ENCODE measurements at regions not wholly inside any gene's neighbourhood (a gene's known extent, or its start where the extent isn't known, plus 50 kb on each side); places are given as distances from the start of the nearest gene placed in this dataset.

GRCh38 chr2:35255826-35256225, 1099.8 kb upstream of the CRIM1 start:
- no peak for TF ChIP-seq TAF1 (IDR thresholded peaks at IDR 0.05; ENCODE audit: borderline replicate concordance, low read depth, low read length)
- TF ChIP-seq POLR2A (IDR thresholded peaks at IDR 0.05; ENCODE audit: low read depth, low read length), result no peak
- TF ChIP-seq POLR2AphosphoS5 (IDR thresholded peaks at IDR 0.05; ENCODE audit: low read depth, low read length), result no peak
